B cell (primary cell): ENCODE measurements at regions not wholly inside any gene's neighbourhood (a gene's known extent, or its start where the extent isn't known, plus 50 kb on each side); places are given as distances from the start of the nearest gene placed in this dataset.

Experiments
- ATAC-seq: fragments of 200-7000 bp; cut with Tn5 transposase; one replicate; pipeline ENCODE4 v1.10.0; 2021; ENCODE audit warnings: low read depth, mild to moderate bottlenecking, moderate number of reproducible peaks, moderate library complexity
- CTCF ChIA-PET: fragments of 350-600 bp; sonication (Branson Sonifier 250); formaldehyde crosslinking; loops from one replicate; lab custom pipeline; 2021; ENCODE audit warnings: antibody characterized with exemption, inconsistent platforms; lab: Charles Lee
- POLR2A ChIA-PET: fragments of 350-600 bp; sonication (Branson Sonifier 250); formaldehyde crosslinking; loops from one replicate; lab custom pipeline; 2021; ENCODE audit warnings: antibody characterized with exemption; lab: Charles Lee
- DNase-seq: peaks from one replicate; pipeline ENCODE4 v3.0.0; 2013
- H2AFZ ChIP-seq: 2 replicates; pipeline ENCODE4 v1.6.1; 2012; ENCODE audit warnings: mild to moderate bottlenecking, low read depth, low read length; ENCODE audit not compliant: insufficient read depth, poor library complexity, severe bottlenecking
- H3K27ac ChIP-seq, 2 donors: 1 replicate in 1 of 2; 2 replicates in 1 of 2; pipeline ENCODE4 v1.5.1; 2012 to 2013; ENCODE audit warnings: low read length in 2 of 2, mild to moderate bottlenecking in 2 of 2, moderate library complexity in 1 of 2
- H3K27me3 ChIP-seq, 4 experiments: fragments of 200-600 bp in 1 of 4; sonication (generic) in 1 of 4; replicated peaks in 1 of 4; 1 replicate in 2 of 4; 2 replicates in 2 of 4; pipeline versions ENCODE4 v1.6.1 to v1.7.0; 2013 to 2016; ENCODE audit warnings: low read length in 3 of 4, mild to moderate bottlenecking in 2 of 4, mixed read lengths in 1 of 4, moderate library complexity in 1 of 4; ENCODE audit not compliant: insufficient read depth in 4 of 4, control insufficient read depth in 3 of 4; ENCODE audit errors: control extremely low read depth in 1 of 4
- H3K36me3 ChIP-seq, 2 experiments: replicated peaks in 1 of 2; 1 replicate in 1 of 2; 2 replicates in 1 of 2; pipeline versions ENCODE4 v1.6.1 to v1.7.1; 2013; ENCODE audit warnings: low read length in 1 of 2; ENCODE audit not compliant: insufficient read depth in 2 of 2, control insufficient read depth in 1 of 2; ENCODE audit errors: control extremely low read depth in 1 of 2, extremely low read depth in 1 of 2
- H3K4me1 ChIP-seq, 2 donors: fragments of 200-600 bp in 1 of 2; sonication (generic) in 1 of 2; 1 replicate in 1 of 2; 2 replicates in 1 of 2; pipeline versions ENCODE4 v1.5.1 to v1.6.1; 2013 to 2017; ENCODE audit warnings: low read length in 2 of 2; ENCODE audit not compliant: control insufficient read depth in 2 of 2, insufficient read depth in 2 of 2
- H3K4me2 ChIP-seq: replicated peaks from 2 replicates; pipeline ENCODE3; 2012; ENCODE audit warnings: mild to moderate bottlenecking, low read depth, low read length; ENCODE audit not compliant: poor library complexity, severe bottlenecking
- H3K4me3 ChIP-seq, 5 experiments: fragments of 200-600 bp in 1 of 5; sonication (generic) in 1 of 5; 1 replicate in 3 of 5; 2 replicates in 2 of 5; pipeline versions ENCODE4 v1.5.1 to v1.7.0; 2011 to 2016; ENCODE audit warnings: low read length in 4 of 5, mild to moderate bottlenecking in 4 of 5, low read depth in 2 of 5, control low read depth in 1 of 5, moderate library complexity in 1 of 5; ENCODE audit not compliant: insufficient read depth in 1 of 5; ENCODE audit errors: control extremely low read depth in 1 of 5, extremely low read depth in 1 of 5
- H3K79me2 ChIP-seq: fragments of 200-600 bp; sonication (generic); one replicate; pipeline ENCODE4 v1.6.0; 2016; ENCODE audit warnings: low read length; ENCODE audit not compliant: control insufficient read depth, insufficient read depth
- H3K9ac ChIP-seq: fragments of 200-600 bp; sonication (generic); 2 replicates; pipeline ENCODE4 v1.6.1; 2017; ENCODE audit warnings: mild to moderate bottlenecking, low read length, moderate library complexity
- H3K9me3 ChIP-seq, 3 donors: one replicate each; pipeline versions ENCODE4 v1.6.1 to v1.7.1; 2013; ENCODE audit warnings: low read length in 2 of 3; ENCODE audit not compliant: control insufficient read depth in 2 of 3, insufficient read depth in 1 of 3; ENCODE audit errors: control extremely low read depth in 1 of 3
- H4K20me1 ChIP-seq: 2 replicates; pipeline ENCODE4 v1.6.0; 2012; ENCODE audit warnings: mild to moderate bottlenecking, low read length; ENCODE audit not compliant: insufficient read depth, control insufficient read depth, poor library complexity, severe bottlenecking
- H3K27ac Mint-ChIP-seq: one replicate; pipeline ENCODE4 v1.8.0; 2021; ENCODE audit warnings: mixed read lengths
- H3K27me3 Mint-ChIP-seq: one replicate; pipeline ENCODE4 v1.8.0; 2021; ENCODE audit warnings: mixed read lengths
- H3K4me1 Mint-ChIP-seq: one replicate; pipeline ENCODE4 v1.8.0; 2021; ENCODE audit warnings: mixed read lengths
- H3K4me3 Mint-ChIP-seq: one replicate; pipeline ENCODE4 v1.8.0; 2021; ENCODE audit warnings: mixed read lengths
- H3K9me3 Mint-ChIP-seq: one replicate; pipeline ENCODE4 v1.8.0; 2022; ENCODE audit warnings: mixed read lengths; ENCODE audit not compliant: insufficient read depth
- CTCF ChIP-seq: fragments of 200-600 bp; IDR thresholded peaks from one replicate; pipeline ENCODE4 v1.8.0; 2022; ENCODE audit warnings: antibody characterized with exemption, mild to moderate bottlenecking
- EZH2 ChIP-seq: IDR thresholded peaks from 2 replicates; pipeline ENCODE4 v1.6.1; 2012; ENCODE audit warnings: borderline replicate concordance, low read depth, mild to moderate bottlenecking, moderate library complexity, low read length; ENCODE audit not compliant: insufficient read depth, poor library complexity, severe bottlenecking
- WGBS: methylation state at CpG from one replicate; pipeline ENCODE4 v1.1.5; 2013; ENCODE audit warnings: missing lambda C conversion rate; ENCODE audit not compliant: insufficient coverage; 5-methylcytosine and 5-hydroxymethylcytosine counted together
- intact Hi-C: fragments of 100-400 bp; cut with micrococcal nuclease; formaldehyde crosslinking; loops from one replicate; pipeline ENCODE4 v1.10.0; 2022

GRCh38 chr10:117638200-117638599, 95.7 kb downstream of the EMX2 start:
- intact Hi-C loops, result no loop called here
- Histone ChIP-seq H3K9ac (no peak overlapping the region), H2AFZ (no peak overlapping the region), H4K20me1 (no peaks in the 10 kb centered on the region), H3K27ac (no peak overlapping the region), H3K36me3 (no peaks in the 10 kb centered on the region), H3K4me3 (no peak overlapping the region), H3K4me2 (no peak overlapping the region), H3K79me2 (no peaks in the 10 kb centered on the region), H3K27me3 (no peaks in the 10 kb centered on the region), H3K4me1 (no peaks in the 10 kb centered on the region), H3K9me3 (no peaks in the 10 kb centered on the region)
- Mint-ChIP-seq H3K27me3 (peaks cover 14% of the 10 kb centered on the region), H3K9me3 (no peaks in the 10 kb centered on the region), H3K4me3 (no peak overlapping the region), H3K27ac (no peak overlapping the region), H3K4me1 (no peaks in the 10 kb centered on the region)
- CTCF ChIA-PET, result no interaction called here
- WGBS, result 100% methylated on average over 1 of the region's 2 CpGs
- ATAC-seq, result no peak
- TF ChIP-seq CTCF, result no peak
- no peak for TF ChIP-seq EZH2
- POLR2A ChIA-PET, result no interaction called here
- DNase-seq, result no peak

GRCh38 chr10:117638664-117639200, 96.2 kb downstream of the EMX2 start:
- Histone ChIP-seq H3K27ac (no peak overlapping the region), H4K20me1 (no peaks in the 10 kb centered on the region), H3K4me3 (no peak overlapping the region), H3K9me3 (no peaks in the 10 kb centered on the region), H3K4me1 (no peaks in the 10 kb centered on the region), H3K4me2 (no peak overlapping the region), H3K9ac (no peak overlapping the region), H3K36me3 (no peaks in the 10 kb centered on the region), H3K27me3 (no peaks in the 10 kb centered on the region), H2AFZ (no peak overlapping the region), H3K79me2 (no peaks in the 10 kb centered on the region)
- H3K4me1 Mint-ChIP-seq, result no peaks in the 10 kb centered on the region
- H3K4me3 Mint-ChIP-seq, result no peak overlapping the region
- no peaks in the 10 kb centered on the region for H3K9me3 Mint-ChIP-seq
- no peak for DNase-seq
- ChIA-PET CTCF (no interaction called here), POLR2A (no interaction called here)
- WGBS, result no CpG with 5 or more reads among the region's 1 CpG
- no peak for TF ChIP-seq CTCF
- no peak for TF ChIP-seq EZH2
- no peak overlapping the region for H3K27ac Mint-ChIP-seq
- intact Hi-C loops, result no loop called here
- peaks cover 16% of the 10 kb centered on the region for H3K27me3 Mint-ChIP-seq
- ATAC-seq, result no peak
